Muscle layer of colon (tissue), 2 donors: ENCODE measurements at regions not wholly inside any gene's neighbourhood (a gene's known extent, or its start where the extent isn't known, plus 50 kb on each side); places are given as distances from the start of the nearest gene placed in this dataset.

Experiments
- H3K27ac ChIP-seq: one replicate; pipeline ENCODE4 v1.7.0; 2013; ENCODE audit warnings: low read depth, mild to moderate bottlenecking, low read length, moderate library complexity
- H3K27me3 ChIP-seq, 2 donors: one replicate each; pipeline ENCODE4 v1.7.0; 2013; ENCODE audit warnings: low read length in 2 of 2, mild to moderate bottlenecking in 2 of 2; ENCODE audit not compliant: insufficient read depth in 2 of 2, control insufficient read depth in 1 of 2
- H3K36me3 ChIP-seq: one replicate; pipeline ENCODE4 v1.7.0; 2013; ENCODE audit warnings: mild to moderate bottlenecking, low read length; ENCODE audit not compliant: insufficient read depth
- H3K4me1 ChIP-seq: one replicate; pipeline ENCODE4 v1.7.0; 2013; ENCODE audit warnings: mild to moderate bottlenecking, low read length; ENCODE audit not compliant: insufficient read depth
- H3K4me3 ChIP-seq, 2 donors: one replicate each; pipeline ENCODE4 v1.7.0; 2013; ENCODE audit warnings: low read length in 2 of 2, low read depth in 1 of 2, mild to moderate bottlenecking in 1 of 2, moderate library complexity in 1 of 2
- H3K9ac ChIP-seq: one replicate; pipeline ENCODE4 v1.7.0; 2013; ENCODE audit warnings: low read length
- H3K9me3 ChIP-seq: one replicate; pipeline ENCODE4 v1.7.0; 2013; ENCODE audit warnings: mild to moderate bottlenecking, low read length
- donor health status: abdominal sarcoma.
- donor health status: Adenocarcinoma of cecum.

GRCh38 chr15:77548589-77549557, 83.8 kb downstream of the LINGO1 start:
- no peaks in the 10 kb centered on the region for H3K9me3 ChIP-seq
- H3K27ac ChIP-seq, result no peak overlapping the region
- no peak overlapping the region for H3K4me3 ChIP-seq
- no peaks in the 10 kb centered on the region for H3K36me3 ChIP-seq
- no peaks in the 10 kb centered on the region for H3K27me3 ChIP-seq
- no peak overlapping the region for H3K9ac ChIP-seq
- H3K4me1 ChIP-seq, result no peaks in the 10 kb centered on the region

- peaks cover 8% of the 10 kb centered on the region for H3K4me1 ChIP-seq
- H3K4me3 ChIP-seq, result no peak overlapping the region
- H3K9ac ChIP-seq, result no peak overlapping the region
Measured at GRCh38 chr15:77547801-77548588, 84.7 kb downstream of the LINGO1 start.

GRCh38 chr15:77546870-77547269, 85.8 kb downstream of the LINGO1 start:
- Histone ChIP-seq H3K9me3 (no peaks in the 10 kb centered on the region), H3K36me3 (no peaks in the 10 kb centered on the region), H3K9ac (no peak overlapping the region), H3K4me1 (peaks cover 12% of the 10 kb centered on the region), H3K27ac (no peak overlapping the region), H3K27me3 (no peaks in the 10 kb centered on the region), H3K4me3 (no peak overlapping the region)

More at GRCh38 chr15:77547801-77548588, 84.7 kb downstream of the LINGO1 start:
- Histone ChIP-seq H3K36me3 (no peaks in the 10 kb centered on the region), H3K27ac (no peak overlapping the region), H3K27me3 (no peaks in the 10 kb centered on the region), H3K9me3 (no peaks in the 10 kb centered on the region)

GRCh38 chr15:77546050-77546501, 86.6 kb downstream of the LINGO1 start:
- Histone ChIP-seq H3K27ac (no peak overlapping the region), H3K36me3 (no peaks in the 10 kb centered on the region), H3K4me3 (no peak overlapping the region), H3K9me3 (no peaks in the 10 kb centered on the region), H3K4me1 (peaks cover 12% of the 10 kb centered on the region), H3K9ac (no peak overlapping the region), H3K27me3 (no peaks in the 10 kb centered on the region)

- H3K4me3 ChIP-seq, result no peak overlapping the region
- no peaks in the 10 kb centered on the region for H3K9me3 ChIP-seq
- H3K27ac ChIP-seq, result no peak overlapping the region
- no peak overlapping the region for H3K9ac ChIP-seq
- no peaks in the 10 kb centered on the region for H3K36me3 ChIP-seq
- H3K27me3 ChIP-seq, result no peaks in the 10 kb centered on the region
- H3K4me1 ChIP-seq, result peaks cover 12% of the 10 kb centered on the region
Measured at GRCh38 chr15:77545058-77545457, 87.7 kb downstream of the LINGO1 start.

GRCh38 chr15:77544162-77544561, 88.5 kb downstream of the LINGO1 start:
- Histone ChIP-seq H3K36me3 (no peaks in the 10 kb centered on the region), H3K27ac (no peak overlapping the region), H3K27me3 (no peaks in the 10 kb centered on the region), H3K9me3 (no peaks in the 10 kb centered on the region), H3K4me3 (no peak overlapping the region), H3K4me1 (peaks cover 12% of the 10 kb centered on the region), H3K9ac (no peak overlapping the region)

GRCh38 chr15:77543159-77543882, 89.4 kb downstream of the LINGO1 start:
- Histone ChIP-seq H3K9ac (no peak overlapping the region), H3K27ac (no peak overlapping the region), H3K4me3 (peak overlapping the region; percentile 51 to 56), H3K36me3 (no peaks in the 10 kb centered on the region), H3K9me3 (no peaks in the 10 kb centered on the region), H3K4me1 (peaks cover 12% of the 10 kb centered on the region), H3K27me3 (no peaks in the 10 kb centered on the region)

- Histone ChIP-seq H3K4me1 (peaks cover 12% of the 10 kb centered on the region), H3K27me3 (no peaks in the 10 kb centered on the region), H3K4me3 (peak overlapping the region in 1 of 2 donors; percentile 51), H3K9ac (no peak overlapping the region), H3K9me3 (no peaks in the 10 kb centered on the region), H3K36me3 (no peaks in the 10 kb centered on the region), H3K27ac (no peak overlapping the region)
Measured at GRCh38 chr15:77542491-77543001, 90.2 kb downstream of the LINGO1 start.

- Histone ChIP-seq H3K4me3 (no peak overlapping the region), H3K36me3 (no peaks in the 10 kb centered on the region), H3K9me3 (no peaks in the 10 kb centered on the region), H3K27me3 (no peaks in the 10 kb centered on the region), H3K9ac (no peak overlapping the region), H3K27ac (no peak overlapping the region), H3K4me1 (peaks cover 12% of the 10 kb centered on the region)
Measured at GRCh38 chr15:77541421-77542181, 91.1 kb downstream of the LINGO1 start.

- H3K36me3 ChIP-seq, result no peaks in the 10 kb centered on the region
- no peak overlapping the region for H3K4me3 ChIP-seq
- H3K9ac ChIP-seq, result no peak overlapping the region
- H3K4me1 ChIP-seq, result peaks cover 12% of the 10 kb centered on the region
- H3K27me3 ChIP-seq, result no peaks in the 10 kb centered on the region
- H3K9me3 ChIP-seq, result no peaks in the 10 kb centered on the region
- H3K27ac ChIP-seq, result no peak overlapping the region
Measured at GRCh38 chr15:77540312-77541060, 92.2 kb downstream of the LINGO1 start.
